ENCODE measurements at regions not wholly inside any gene's neighbourhood (a gene's known extent, or its start where the extent isn't known, plus 50 kb on each side); places are given as distances from the start of the nearest gene placed in this dataset.

GRCh38 chr4:166413356-166413755 is 540.3 kb downstream of the TLL1 start:
- DNase-seq (ENCODE audit: low read depth, low spot score) = no peak

More at GRCh38 chr4:166413356-166413755, 540.3 kb downstream of the TLL1 start:
- intact Hi-C loops (cut with micrococcal nuclease) = no loop called here
- H3K79me2 ChIP-seq (ENCODE audit: insufficient read depth, low read length) = no peaks in the 10 kb centered on the region
- H4K20me1 ChIP-seq (ENCODE audit: insufficient read depth) = no peaks in the 10 kb centered on the region
- H2AFZ ChIP-seq (ENCODE audit: low read depth, low read length, poor library complexity, severe bottlenecking) = no peak overlapping the region
- POLR2A ChIA-PET = no interaction called here
- no TSS peak for BruUV-seq (replicated peaks)
- CTCF ChIA-PET = no interaction called here
- RAD21 ChIA-PET (ENCODE audit: low non-redundant PET in 1 of 2, low total read pairs in 2 of 2, uncharacterized antibody in 2 of 2, unreplicated experiment in 2 of 2) = no interaction called here
- no peak for ATAC-seq
- H3K4me2 ChIP-seq (ENCODE audit: low read length) = no peak overlapping the region
- TF ChIP-seq MAX (IDR thresholded peaks at IDR 0.05) = no peak
- no peak for TF ChIP-seq TCF7L2 (IDR thresholded peaks at IDR 0.05; ENCODE audit: borderline replicate concordance, extremely low read depth, insufficient read depth, insufficient read length)
- no peak for TF ChIP-seq CTCF (IDR thresholded peaks at IDR 0.05 in 2 of 3, conservative IDR thresholded peaks at IDR 0.05 in 1 of 3; ENCODE audit: borderline replicate concordance in 1 of 3, insufficient read depth in 1 of 3, low read depth in 2 of 3, low read length in 2 of 3)
- TF ChIP-seq ZFX (IDR thresholded peaks at IDR 0.05) = no peak
- TF ChIP-seq YY1 (IDR thresholded peaks at IDR 0.05; ENCODE audit: extremely low read depth, insufficient replicate concordance, low read depth, low read length) = no peak
- no peak overlapping the region for H3K4me3 ChIP-seq (replicated peaks in 1 of 2; ENCODE audit: low read depth in 1 of 2, low read length in 2 of 2)
- no peaks in the 10 kb centered on the region for H3K27me3 ChIP-seq (ENCODE audit: insufficient read depth, low read length)
- no peaks in the 10 kb centered on the region for H3K4me1 ChIP-seq (ENCODE audit: control insufficient read depth in 1 of 2, insufficient read depth in 2 of 2, low read length in 2 of 2)
- H3K9me2 ChIP-seq (ENCODE audit: insufficient read depth) = no peaks in the 10 kb centered on the region
- H3K27ac ChIP-seq (ENCODE audit: low read depth, low read length) = no peak overlapping the region
- no peaks in the 10 kb centered on the region for H3K36me3 ChIP-seq (ENCODE audit: control insufficient read depth in 1 of 2, insufficient read depth in 2 of 2, low read length in 2 of 2)
- no peaks in the 10 kb centered on the region for H3K9me3 ChIP-seq (ENCODE audit: control insufficient read depth in 1 of 2, insufficient read depth in 1 of 2, low read depth in 1 of 2, low read length in 2 of 2)
- no peak overlapping the region for H3K9ac ChIP-seq (ENCODE audit: low read length)

Data from HCT116 (cell line).